Nephron (organoid): ENCODE measurements at regions not wholly inside any gene's neighbourhood (a gene's known extent, or its start where the extent isn't known, plus 50 kb on each side); places are given as distances from the start of the nearest gene placed in this dataset.
A peak's percentile ranks its signal among the peaks of the same experiment; 100 is the strongest.
"Not testable (repeated sequence)": the region's sequence is repeated elsewhere in the genome, so short reads cannot be mapped to it uniquely, and the experiment has no call there.

ENCODE experiments used
- H3K27ac Mint-ChIP-seq, 3 experiments: 2 replicates each; pipeline ENCODE4 v1.8.0; 2020; ENCODE audit warnings: mixed read lengths in 3 of 3, mild to moderate bottlenecking in 2 of 3, moderate library complexity in 1 of 3
- H3K27me3 Mint-ChIP-seq: 2 replicates; pipeline ENCODE4 v1.8.0; 2021; ENCODE audit warnings: low read depth, mild to moderate bottlenecking, moderate library complexity, mixed read lengths
- H3K36me3 Mint-ChIP-seq: 2 replicates; pipeline ENCODE4 v1.8.0; 2020; ENCODE audit warnings: low read depth, mixed read lengths
- H3K4me1 Mint-ChIP-seq: 2 replicates; pipeline ENCODE4 v1.8.0; 2020; ENCODE audit warnings: mixed read lengths
- H3K4me3 Mint-ChIP-seq, 3 experiments: 2 replicates each; pipeline ENCODE4 v1.8.0; 2020; ENCODE audit warnings: mild to moderate bottlenecking in 3 of 3, mixed read lengths in 3 of 3, moderate library complexity in 2 of 3
- H3K9me3 Mint-ChIP-seq: 2 replicates; pipeline ENCODE4 v1.8.0; 2020; ENCODE audit warnings: mixed read lengths
- TF ChIP-seq, protein P1 (sequence below), 3 experiments: fragments of 200-600 bp; sonication (generic); IDR thresholded peaks; one replicate each; pipeline ENCODE4 v1.5.0; 2021; ENCODE audit warnings: antibody characterized with exemption in 3 of 3; ENCODE audit not compliant: unreplicated experiment in 3 of 3

- not testable (repeated sequence) for H3K27ac Mint-ChIP-seq
Measured at GRCh38 chr14:34381304-34381703, 80.7 kb downstream of the SPTSSA start.

GRCh38 chr14:34380471-34380845 is 81.6 kb downstream of the SPTSSA start:
- Mint-ChIP-seq H3K36me3 (no peaks in the 10 kb centered on the region), H3K4me3 (no peak overlapping the region), H3K9me3 (no peaks in the 10 kb centered on the region), H3K4me1 (no peaks in the 10 kb centered on the region), H3K27ac (no peak overlapping the region), H3K27me3 (no peaks in the 10 kb centered on the region)
- TF ChIP-seq, protein P1, sequence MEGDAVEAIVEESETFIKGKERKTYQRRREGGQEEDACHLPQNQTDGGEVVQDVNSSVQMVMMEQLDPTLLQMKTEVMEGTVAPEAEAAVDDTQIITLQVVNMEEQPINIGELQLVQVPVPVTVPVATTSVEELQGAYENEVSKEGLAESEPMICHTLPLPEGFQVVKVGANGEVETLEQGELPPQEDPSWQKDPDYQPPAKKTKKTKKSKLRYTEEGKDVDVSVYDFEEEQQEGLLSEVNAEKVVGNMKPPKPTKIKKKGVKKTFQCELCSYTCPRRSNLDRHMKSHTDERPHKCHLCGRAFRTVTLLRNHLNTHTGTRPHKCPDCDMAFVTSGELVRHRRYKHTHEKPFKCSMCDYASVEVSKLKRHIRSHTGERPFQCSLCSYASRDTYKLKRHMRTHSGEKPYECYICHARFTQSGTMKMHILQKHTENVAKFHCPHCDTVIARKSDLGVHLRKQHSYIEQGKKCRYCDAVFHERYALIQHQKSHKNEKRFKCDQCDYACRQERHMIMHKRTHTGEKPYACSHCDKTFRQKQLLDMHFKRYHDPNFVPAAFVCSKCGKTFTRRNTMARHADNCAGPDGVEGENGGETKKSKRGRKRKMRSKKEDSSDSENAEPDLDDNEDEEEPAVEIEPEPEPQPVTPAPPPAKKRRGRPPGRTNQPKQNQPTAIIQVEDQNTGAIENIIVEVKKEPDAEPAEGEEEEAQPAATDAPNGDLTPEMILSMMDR (IDR thresholded peaks at IDR 0.05; ENCODE audit: unreplicated experiment in 3 of 3), result no peak

More at GRCh38 chr14:34381304-34381703, 80.7 kb downstream of the SPTSSA start:
- H3K9me3 Mint-ChIP-seq, H3K4me1 Mint-ChIP-seq, H3K4me3 Mint-ChIP-seq, H3K36me3 Mint-ChIP-seq, H3K27me3 Mint-ChIP-seq: not testable (repeated sequence)

- Mint-ChIP-seq H3K9me3 (no peaks in the 10 kb centered on the region), H3K4me3 (no peak overlapping the region), H3K36me3 (no peaks in the 10 kb centered on the region), H3K27ac (peak overlapping the region in 1 of 3 experiments; percentile 7), H3K4me1 (no peaks in the 10 kb centered on the region), H3K27me3 (no peaks in the 10 kb centered on the region)
- TF ChIP-seq, protein P1 (IDR thresholded peaks at IDR 0.05; ENCODE audit: unreplicated experiment in 3 of 3), result no peak
Measured at GRCh38 chr14:34379816-34380470, 82.1 kb downstream of the SPTSSA start.

- Mint-ChIP-seq H3K4me1 (no peaks in the 10 kb centered on the region), H3K27ac (no peak overlapping the region), H3K9me3 (no peaks in the 10 kb centered on the region), H3K4me3 (no peak overlapping the region), H3K27me3 (no peaks in the 10 kb centered on the region), H3K36me3 (no peaks in the 10 kb centered on the region)
- TF ChIP-seq, protein P1 (IDR thresholded peaks at IDR 0.05; ENCODE audit: unreplicated experiment in 3 of 3), result no peak
Measured at GRCh38 chr14:34376649-34377267, 85.3 kb downstream of the SPTSSA start.

DNA sequence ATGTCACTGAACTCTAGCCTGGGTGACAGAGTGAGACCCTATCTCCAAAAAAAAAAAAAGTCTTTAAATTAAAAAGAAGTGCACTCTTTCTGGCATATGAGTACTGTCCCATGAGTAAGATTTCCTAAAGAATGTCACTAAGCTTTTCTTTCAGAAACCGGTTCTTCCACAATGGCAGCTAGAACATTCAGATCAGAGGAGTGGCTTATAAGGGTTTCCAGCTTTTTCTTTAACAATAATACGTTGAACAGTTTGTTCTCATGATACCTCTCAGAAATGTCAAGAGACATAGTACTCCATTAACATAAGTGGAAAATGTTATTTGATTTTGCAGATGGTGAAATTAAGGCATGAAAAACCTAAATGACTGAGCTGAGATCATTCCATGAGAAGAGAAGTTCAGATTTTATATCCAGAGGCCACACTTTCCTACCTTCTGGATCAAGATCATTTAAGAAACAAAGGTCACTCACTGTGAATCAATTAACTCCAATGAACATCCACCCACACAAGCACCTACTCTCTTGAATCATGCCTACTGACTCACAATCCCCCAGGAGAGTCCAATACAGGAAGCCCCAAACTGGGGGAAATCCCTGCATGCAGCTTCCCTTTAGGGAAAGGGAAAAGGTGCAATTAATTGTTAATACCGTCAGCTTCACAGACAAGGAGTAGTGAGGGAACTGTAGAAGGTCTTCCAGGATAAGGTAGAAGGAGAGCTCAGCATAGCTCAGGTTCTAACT is 86.9 kb downstream of the SPTSSA start:
- Mint-ChIP-seq H3K9me3 (no peaks in the 10 kb centered on the region), H3K27ac (no peak overlapping the region), H3K36me3 (no peaks in the 10 kb centered on the region), H3K4me1 (no peaks in the 10 kb centered on the region), H3K4me3 (no peak overlapping the region), H3K27me3 (no peaks in the 10 kb centered on the region)
- TF ChIP-seq, protein P1 (IDR thresholded peaks at IDR 0.05; ENCODE audit: unreplicated experiment in 3 of 3), result no peak

DNA sequence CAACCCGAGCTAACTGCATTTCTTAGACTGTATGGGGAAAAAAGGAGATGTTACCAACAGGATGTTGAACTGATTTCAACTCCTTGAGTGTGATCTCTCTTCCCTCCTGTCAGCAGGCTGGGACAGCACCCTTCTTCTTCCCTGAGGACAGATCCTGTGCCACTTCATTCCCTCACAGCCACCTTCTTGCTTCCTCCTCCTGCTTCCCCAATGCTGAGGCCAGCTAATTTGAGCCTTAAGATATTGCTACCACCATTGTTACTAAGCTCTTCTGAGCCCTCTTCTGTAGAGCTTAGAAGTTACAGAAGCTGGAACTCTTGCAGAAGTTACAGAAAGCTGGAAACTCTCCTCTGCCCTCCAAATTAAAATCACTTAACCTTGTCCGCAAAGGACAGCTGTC is 88.8 kb downstream of the SPTSSA start:
- H3K27ac Mint-ChIP-seq, result no peak overlapping the region

More for the DNA sequence above, 88.8 kb downstream of the SPTSSA start:
- TF ChIP-seq, protein P1 (IDR thresholded peaks at IDR 0.05; ENCODE audit: unreplicated experiment in 3 of 3), result no peak
- H3K4me3 Mint-ChIP-seq, result no peak overlapping the region
- no peaks in the 10 kb centered on the region for H3K9me3 Mint-ChIP-seq
- H3K4me1 Mint-ChIP-seq, result no peaks in the 10 kb centered on the region
- H3K27me3 Mint-ChIP-seq, result peaks cover 3% of the 10 kb centered on the region
- no peaks in the 10 kb centered on the region for H3K36me3 Mint-ChIP-seq
